SHP77 treated with DMSO at 0.1 percent for 48 hours (cell line): ENCODE measurements at regions not wholly inside any gene's neighbourhood (a gene's known extent, or its start where the extent isn't known, plus 50 kb on each side); places are given as distances from the start of the nearest gene placed in this dataset.
"Not testable (repeated sequence)": the region's sequence is repeated elsewhere in the genome, so short reads cannot be mapped to it uniquely, and the experiment has no call there.

Experiments used
- DNase-seq: peaks from one replicate; lab custom pipeline; 2025; lab: John Stamatoyannopoulos, UW

DNA sequence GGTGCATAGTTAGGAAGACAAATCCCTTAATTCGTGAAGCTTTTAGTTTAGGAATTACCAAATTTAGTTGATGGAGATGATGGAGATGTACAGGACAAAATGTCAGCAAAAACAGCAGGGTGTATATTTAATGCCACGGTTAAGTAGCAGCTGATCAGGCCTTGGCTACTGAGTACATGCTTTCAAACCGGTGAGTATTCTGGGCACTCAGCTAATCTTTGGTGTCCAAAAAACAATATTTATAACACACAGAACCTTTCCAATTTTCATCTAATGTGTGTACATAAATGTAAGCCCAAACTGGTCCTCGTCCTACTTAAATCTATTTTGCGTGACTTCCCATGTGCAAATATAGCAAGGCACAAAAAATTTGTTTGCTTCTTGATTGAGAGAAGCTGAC is 703.4 kb upstream of the LINC00305 start:
- no peak for DNase-seq

DNA sequence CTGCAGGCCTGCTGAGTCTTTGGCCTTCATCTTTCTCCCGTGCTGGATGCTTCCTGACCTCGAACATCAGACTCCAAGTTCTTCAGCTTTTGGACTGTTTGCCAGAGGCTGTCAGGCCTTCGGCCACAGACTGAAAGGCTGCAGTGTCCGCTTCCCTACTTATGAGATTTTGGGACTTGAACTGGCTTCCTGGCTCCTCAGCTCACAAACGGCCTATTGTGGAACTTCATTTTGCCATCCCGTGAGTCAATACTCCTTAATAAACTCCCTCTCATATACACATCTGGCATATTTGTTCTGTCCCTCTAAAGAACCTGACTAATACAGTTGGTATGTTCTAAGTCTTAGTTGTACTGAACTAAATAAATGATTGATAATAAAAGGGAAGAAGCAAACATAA is 702.8 kb upstream of the LINC00305 start:
- no peak for DNase-seq

GRCh38 chr18:64850791-64851190 is 701.9 kb upstream of the LINC00305 start:
- DNase-seq, result no peak

DNA sequence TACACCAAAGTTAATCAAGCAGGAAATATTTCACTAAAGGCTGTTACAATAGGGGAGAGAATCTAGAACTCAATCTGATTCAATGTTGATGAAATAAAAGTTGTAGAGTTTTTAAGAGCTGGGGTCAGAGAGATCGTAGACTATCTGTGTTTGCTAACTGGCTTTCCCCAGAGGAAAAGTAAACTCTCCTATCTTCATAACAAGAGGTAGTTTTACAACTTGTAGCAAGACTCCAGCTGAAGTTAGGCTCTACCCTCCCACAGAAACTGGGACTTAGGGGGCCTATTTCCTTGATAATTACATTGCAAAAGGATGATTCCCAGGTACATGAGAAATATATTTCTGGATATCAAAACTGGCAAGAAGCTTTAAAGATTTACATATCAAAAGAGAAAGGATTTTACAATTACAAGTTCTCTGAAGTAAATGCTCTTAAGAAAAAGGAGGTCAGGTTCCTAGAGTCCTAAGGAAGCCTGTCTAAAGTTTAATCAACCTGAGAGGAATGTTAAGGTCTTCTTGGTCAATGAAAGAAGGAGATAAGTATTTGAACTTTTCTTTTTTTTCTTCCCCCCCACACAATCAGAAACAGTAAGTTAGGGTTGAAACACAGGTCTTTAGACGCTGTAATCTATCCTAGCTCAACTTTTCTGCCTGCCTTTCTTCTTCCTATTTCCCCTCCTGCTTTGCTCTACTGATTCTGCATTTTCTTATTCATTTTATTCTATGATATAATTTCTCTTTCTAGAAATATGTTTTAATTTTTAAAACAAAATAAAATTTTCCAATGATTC is 692.2 kb upstream of the LINC00305 start:
- no peak for DNase-seq

GRCh38 chr18:64810354-64810753 is 661.5 kb upstream of the LINC00305 start:
- no peak for DNase-seq

DNA sequence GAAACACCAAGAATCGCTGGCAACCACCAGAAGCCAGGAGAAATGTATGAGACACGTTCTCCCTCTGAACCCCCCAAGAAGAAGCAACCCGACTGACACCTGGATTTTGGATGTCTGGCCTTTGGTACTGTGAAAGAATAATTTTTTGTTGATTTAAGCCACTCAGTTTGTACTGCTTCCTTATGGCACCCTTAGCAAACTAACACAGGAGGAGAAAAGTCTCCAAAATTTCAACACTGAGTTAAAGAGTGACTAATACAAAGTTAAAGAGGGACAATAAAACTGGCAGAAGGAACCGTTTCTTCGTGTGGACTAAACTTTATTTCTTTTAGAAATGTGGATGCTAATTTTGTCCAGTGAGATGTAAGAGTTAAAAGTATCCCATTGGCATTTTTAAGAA is 660.9 kb upstream of the LINC00305 start:
- DNase-seq, result no peak

DNA sequence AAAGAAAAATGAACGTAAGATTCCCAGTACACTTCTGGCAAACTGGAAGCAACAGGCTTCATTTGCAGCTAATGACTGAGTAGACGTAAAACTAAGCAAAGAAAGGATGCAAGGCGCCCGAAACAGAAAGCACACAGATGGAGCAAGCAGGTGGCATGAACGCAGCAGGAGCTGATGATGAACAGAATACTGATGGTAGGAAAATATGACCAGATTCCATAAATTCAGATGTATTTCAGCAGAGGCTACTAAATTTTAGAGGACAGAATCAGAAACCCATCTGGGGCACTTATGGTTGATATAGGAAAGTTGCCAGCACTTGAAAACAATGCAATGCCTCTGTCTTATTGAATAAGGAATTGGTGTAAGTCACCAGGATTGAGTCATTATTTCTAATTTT is 658.7 kb upstream of the LINC00305 start:
- DNase-seq, result no peak

DNA sequence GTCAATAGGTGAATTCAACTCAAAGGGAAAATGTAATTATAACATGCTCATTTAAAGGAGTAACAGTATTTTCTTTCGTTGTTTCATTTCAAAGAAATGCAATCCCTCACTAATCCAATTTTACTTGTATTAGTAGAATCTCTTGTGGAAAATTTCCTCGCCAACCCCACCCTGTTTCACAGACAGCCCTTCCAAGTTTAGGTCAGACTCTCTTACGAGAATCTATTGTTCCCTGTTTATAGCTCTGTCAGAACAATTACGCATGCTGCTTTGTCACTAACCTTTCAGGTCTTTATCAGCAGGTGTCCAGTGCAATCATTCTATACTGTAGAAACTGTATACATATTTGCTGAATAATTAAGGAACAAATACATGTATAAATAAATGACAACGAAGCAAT is 657.8 kb upstream of the LINC00305 start:
- no peak for DNase-seq

- DNase-seq, result no peak
These were observed 657.3 kb upstream of the LINC00305 start for GRCh38 chr18:64806232-64806631.

DNA sequence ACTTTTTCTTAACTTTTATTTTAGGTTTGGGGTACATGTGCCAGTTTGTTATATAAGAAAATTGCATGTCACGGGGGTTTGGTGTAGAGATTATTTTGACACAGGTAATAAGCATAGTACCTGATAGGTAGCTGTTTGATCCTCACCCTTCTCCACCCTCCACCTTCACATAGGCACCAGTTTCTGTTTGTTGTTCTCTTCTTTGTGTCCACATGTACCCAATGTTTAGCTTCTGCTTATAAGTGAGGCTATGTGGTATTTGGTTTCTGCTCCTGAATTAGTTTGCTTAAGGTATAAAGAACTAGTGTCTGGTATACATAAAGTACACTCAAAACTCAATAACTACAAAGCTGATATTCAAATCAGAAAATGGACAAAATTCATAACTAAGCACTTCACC is 654.6 kb upstream of the LINC00305 start:
- no peak for DNase-seq

GRCh38 chr18:64800151-64800550 is 651.3 kb upstream of the LINC00305 start:
- no peak for DNase-seq

- no peak for DNase-seq
These were observed 650.5 kb upstream of the LINC00305 start for GRCh38 chr18:64799376-64799775.

GRCh38 chr18:64791236-64791635 is 642.3 kb upstream of the LINC00305 start:
- DNase-seq, result no peak

GRCh38 chr18:64785686-64786085 is 636.8 kb upstream of the LINC00305 start:
- DNase-seq, result no peak

GRCh38 chr18:64777556-64777955 is 628.7 kb upstream of the LINC00305 start:
- no peak for DNase-seq

DNA sequence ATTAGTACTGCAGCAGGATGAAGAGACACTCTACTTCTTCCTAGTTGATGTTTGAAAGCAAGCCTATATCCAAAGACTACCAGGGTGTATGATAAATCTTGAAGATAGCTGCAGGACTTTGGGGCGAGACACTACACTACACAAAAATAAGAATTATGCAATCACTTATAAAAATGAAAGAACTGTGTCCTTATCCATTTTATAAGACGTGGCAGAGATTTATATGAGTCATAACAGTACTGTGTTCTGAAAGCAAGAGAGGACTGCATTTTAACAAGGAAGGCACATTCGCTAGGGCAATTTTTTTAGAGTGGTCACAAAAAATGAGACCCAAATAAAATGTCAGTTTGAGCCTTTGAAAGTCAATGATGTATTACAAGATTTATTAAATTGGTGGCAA is 617.0 kb upstream of the LINC00305 start:
- DNase-seq, result no peak

DNA sequence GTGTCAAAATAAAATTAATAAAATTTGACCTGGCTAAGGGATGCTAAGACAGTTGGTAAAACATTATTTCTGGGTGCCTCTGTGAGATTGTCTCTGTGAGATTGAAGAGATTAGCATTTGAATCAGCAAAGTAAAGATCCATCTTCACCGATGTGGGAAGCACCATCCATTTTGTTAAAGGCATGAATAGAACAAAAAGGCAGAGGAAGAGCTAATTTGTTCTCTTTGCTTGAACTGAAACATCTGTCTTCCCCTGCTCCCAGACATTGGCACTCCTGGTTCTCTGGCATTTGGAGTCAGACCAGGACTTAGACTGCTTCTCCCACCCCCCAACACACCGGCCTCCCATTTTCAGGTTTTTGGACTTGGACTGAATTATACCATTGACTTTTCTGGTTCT is 603.8 kb upstream of the LINC00305 start:
- no peak for DNase-seq

- no peak for DNase-seq
These were observed 601.0 kb upstream of the LINC00305 start for GRCh38 chr18:64749884-64750283.

- no peak for DNase-seq
These were observed 598.9 kb upstream of the LINC00305 start for GRCh38 chr18:64747803-64748202.

DNA sequence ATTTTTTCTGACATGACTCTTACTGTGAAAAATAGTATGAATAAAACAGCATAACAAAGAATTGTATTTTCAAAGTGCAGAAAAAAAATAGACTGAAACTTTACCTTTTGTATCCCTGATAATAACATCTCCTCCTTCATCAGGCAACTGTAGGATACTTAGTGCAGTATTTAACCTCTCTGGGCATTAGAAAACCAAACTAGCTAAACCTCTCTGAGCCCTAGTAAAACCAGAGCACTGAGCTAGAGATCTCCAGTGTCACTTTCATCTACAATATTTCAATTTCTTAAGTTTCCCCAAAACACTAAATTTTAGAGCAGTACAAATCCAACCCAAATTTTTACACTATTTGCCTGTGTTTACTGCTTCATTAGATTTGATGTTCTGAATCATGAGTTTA is 594.0 kb upstream of the LINC00305 start:
- DNase-seq, result no peak

DNA sequence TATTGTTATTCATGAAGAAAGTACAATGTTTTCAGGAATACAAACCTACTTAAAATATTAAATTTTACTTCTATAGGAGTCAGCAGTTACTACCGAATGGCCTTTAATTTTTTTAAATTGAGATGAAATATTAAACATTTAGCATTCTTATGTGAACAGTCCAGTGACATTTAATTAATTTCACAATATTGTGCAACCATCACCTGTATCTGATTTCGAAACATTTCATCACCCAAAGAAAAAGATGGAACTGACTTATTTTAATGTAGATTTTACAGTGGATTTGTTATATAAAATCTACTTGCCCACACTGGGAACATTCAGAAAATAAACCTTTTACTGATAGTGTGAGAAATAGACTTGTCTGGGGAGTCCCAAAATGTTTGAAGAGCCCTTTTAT is 585.2 kb upstream of the LINC00305 start:
- no peak for DNase-seq

- not testable (repeated sequence) for DNase-seq
These were observed 576.8 kb upstream of the LINC00305 start for GRCh38 chr18:64725657-64726056.

- DNase-seq, result peak; percentile 52
These were observed 572.0 kb upstream of the LINC00305 start for GRCh38 chr18:64720781-64721464.

DNA sequence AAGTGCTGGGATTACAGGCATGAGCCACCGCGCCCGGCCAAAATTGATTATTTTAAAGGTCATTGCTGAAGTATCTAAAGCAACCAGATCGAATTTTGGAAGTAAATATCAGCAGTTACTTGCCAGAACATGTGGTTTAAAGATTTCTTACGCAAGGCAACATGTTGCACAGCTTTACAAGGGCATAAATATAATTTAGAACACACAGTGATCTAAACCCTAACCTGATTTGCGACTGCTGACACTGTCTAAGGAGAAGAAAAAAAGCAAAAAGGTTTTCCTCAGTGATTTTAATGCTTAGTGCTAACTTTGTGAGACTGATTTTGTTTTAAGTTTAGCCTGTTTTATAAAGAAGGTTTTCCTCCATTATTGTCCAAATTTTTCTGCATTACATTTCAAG is 569.9 kb upstream of the LINC00305 start:
- no peak for DNase-seq
